Forelimb muscle (tissue), 1 donor: ENCODE measurements at regions not wholly inside any gene's neighbourhood (a gene's known extent, or its start where the extent isn't known, plus 50 kb on each side); places are given as distances from the start of the nearest gene placed in this dataset.
"Not testable (repeated sequence)": the region's sequence is repeated elsewhere in the genome, so short reads cannot be mapped to it uniquely, and the experiment has no call there.

Experiments
- DNase-seq: peaks from one replicate; pipeline ENCODE4 v3.0.0-alpha.2; 2013; ENCODE audit warnings: low read depth

DNA sequence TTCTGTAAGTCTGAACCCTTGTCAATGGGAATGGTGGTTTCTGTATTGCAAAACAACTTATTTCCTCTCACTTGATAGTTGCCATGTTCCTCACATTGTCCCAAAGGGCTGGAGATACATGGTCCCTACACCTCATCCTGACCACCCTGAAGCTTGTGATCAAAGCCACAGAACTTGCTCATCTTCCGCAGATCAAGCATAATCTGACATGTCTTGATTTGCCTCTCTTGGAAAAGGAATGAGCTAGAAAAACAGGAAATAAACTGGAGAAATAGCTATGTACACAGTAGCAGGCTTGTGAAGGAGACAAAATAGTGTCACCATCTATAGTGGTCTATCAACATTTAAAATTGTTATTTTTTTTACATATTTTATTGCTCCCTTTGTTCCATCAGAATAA lies 871.9 kb upstream of the C9orf72 start:
- no peak for DNase-seq

DNA sequence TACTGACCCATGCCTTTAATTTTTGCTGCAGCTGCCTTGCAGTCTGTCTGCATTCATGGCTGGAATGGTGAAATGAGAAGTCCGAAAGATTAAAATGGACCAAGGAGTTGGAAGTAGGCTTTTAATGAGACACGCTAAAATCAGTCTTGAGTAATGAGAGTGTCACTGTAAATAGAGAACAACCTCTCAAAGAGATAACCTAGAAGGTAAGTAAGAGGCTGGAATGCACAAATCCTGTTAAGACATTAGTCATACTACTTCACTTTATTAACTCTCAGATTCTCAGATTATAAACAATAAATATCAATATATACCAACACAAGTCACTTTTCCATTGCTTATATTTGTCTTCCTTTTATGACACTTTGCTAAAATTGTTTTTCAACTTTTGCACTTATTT lies 880.6 kb upstream of the C9orf72 start:
- DNase-seq, result no peak

DNA sequence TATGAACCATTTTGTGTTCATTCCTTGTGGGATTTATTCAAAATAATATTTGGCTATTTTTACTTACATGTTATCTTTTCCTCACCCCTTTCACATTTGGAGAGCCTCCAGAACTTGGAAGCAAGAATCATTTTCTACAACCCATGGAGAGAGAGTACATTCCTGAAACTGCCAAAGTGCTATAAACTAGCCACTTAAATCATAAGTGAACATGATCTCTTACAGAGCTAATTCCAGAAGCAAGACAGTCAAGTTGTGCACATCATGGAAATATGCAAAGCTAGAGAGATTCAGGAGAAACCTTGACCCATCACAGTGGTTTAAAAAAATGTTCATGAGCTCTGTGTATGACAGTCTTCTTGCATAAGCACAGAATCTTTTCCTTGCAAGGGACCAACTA lies 883.6 kb upstream of the C9orf72 start:
- DNase-seq, result no peak

DNA sequence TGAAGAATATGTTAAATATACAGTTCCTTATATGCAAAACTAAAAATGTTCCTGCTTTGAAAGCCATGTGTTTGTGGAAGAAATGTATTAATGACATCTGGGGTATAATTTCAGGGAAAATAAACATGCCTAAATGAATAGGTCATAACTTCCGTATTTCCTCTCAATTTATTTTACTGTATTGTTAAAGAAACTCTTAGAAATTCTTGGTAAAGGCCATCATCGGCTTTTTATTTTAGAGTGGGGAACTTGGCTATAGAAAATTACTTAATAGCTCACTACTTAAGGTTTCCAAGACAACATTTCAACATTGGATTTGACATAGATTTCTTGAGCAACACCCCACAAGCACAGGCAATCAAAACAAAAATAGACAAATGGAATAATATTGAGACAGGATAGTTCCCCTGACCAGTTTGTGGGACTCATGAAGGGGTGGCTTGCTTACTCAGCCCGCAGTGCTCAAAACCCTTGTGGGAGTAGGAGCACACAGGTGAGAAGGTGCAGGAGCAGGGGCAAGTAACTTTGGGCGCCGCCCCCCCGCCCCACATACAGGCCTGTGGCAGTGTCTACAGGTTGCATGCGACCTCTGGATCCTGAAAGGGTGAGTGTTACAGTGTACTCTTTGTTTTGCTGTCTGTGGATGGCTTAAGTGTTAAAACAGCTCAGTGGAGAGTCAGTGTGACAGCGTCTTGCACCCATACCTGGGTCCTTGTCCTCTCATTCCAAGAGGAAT lies 891.4 kb upstream of the C9orf72 start:
- no peak for DNase-seq

DNA sequence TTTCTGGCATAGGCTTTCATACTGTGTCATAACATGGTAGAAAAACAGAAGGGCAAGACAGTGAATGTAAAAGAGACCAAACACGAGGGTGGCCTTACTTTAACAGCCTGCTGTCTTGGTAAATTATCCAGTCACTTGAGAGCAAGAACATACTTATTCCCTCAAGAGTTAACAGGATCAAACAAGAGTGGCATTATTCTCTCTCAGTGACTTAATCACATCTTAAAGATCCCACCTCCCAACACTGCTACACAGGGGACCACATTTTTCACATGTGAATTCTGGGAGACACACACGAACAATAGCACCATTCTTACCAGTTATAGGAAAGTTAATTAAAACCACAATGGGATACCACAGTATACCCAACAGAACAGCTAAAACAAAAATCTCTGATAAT lies 898.0 kb upstream of the C9orf72 start:
- no peak for DNase-seq

DNA sequence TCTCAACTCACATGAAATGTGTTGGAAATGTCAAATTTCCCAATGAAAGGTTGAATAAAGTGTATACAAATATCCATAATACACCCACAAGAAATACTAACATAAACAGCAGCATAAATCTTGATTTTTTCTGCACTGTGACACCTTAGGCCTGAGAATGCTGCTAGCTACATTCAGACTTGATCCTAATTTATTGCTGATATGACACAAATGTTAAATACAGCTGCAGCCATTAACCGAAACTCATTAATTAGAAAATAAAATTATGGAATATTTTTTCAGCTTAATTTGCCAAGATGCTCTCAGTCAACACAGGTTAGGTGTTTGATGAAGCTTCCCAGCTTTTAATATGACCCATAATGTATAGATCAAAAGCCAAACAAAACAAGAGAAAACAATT lies 914.3 kb upstream of the C9orf72 start:
- DNase-seq, result no peak

DNA sequence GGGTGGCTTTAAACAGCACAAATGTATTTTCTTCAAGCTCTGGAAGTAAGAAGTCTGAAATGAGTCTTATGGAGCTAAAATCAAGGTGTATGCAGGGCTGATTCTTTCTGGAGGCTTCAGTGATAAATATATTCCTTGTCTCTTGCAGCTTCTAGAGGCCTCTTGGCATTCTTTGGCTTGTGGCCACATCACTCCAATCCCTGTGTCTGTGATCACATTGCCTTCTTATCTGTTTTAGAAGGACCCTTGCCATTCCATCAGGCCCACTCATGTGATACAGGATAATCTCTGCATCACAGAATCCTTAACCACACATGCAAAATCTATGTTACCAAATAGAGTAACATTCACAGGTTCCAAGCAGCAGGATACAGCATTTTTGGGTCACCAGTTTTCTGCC lies 917.8 kb upstream of the C9orf72 start:
- no peak for DNase-seq

DNA sequence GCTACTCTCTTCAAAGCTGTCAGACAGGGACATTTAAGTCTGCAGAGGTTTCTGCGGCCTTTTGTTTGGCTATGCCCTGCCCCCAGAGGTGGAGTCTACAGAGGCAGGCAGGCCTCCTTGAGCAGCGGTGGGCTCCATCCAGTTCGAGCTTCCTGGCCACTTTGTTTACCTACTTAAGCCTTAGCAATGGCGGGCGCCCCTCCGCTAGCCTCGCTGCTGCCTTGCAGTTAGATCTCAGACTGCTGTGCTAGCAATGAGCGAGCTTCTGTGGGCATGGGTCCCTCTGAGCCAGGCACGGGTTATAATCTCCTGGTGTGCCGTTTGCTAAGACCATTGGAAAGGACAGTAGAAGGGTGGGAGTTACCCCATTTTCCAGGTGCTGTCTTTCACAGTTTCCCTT lies 924.9 kb upstream of the C9orf72 start:
- DNase-seq, result not testable (repeated sequence)

DNA sequence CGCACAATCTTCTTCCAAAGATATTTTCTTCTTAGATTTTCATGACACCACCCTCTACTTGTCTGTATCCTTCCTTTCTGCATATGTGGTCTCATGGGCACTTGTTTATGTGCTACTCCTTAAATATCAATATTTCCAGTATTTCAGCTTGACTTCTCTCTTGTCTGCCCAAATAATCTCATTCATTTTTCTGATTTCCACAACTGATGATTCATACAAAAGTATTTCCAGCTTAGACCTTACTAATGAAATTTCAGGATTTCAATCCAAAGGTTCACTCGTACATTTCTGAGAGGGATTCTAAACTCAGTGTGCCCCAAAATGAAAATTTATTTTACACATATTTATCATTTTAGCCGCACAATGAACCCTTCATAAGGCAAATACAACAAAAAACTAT lies 928.9 kb upstream of the C9orf72 start:
- DNase-seq, result no peak

DNA sequence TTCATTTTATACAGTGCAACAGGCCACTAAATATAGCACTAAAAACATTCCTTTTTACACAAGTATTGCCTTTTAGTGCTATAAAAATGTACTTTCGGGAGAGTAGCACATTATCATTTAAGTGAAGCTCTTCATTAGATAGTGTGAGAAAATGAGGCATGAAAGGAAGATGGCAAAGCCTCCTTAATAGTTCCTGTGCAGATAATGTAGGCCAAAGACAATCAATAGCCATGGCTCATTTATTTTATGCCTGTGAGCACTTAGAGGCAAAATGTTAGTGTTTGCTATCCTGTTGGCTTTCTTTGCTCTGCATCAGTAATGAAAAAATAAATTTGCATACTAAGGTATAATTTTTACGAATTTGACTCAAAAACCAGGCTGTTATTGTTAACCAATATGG lies 929.5 kb upstream of the C9orf72 start:
- DNase-seq, result no peak

DNA sequence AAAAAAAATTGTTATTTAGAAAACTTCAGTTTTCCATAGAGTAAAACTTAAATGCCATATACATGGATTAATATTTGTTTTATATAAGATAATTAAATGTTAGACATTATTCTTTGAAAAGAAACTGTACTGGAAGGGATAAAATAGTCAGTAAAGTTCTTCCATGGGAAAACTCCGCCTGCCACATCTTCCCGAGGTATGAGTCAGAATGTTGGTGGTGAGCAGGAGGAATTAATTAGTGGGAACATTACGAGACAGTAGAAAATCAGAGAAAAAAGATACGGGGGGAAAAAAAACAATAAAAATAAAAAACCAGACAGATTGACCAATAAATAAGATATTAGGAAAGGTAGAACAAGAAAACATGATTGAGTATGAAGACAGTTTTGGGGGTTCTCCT lies 930.3 kb upstream of the C9orf72 start:
- no peak for DNase-seq

DNA sequence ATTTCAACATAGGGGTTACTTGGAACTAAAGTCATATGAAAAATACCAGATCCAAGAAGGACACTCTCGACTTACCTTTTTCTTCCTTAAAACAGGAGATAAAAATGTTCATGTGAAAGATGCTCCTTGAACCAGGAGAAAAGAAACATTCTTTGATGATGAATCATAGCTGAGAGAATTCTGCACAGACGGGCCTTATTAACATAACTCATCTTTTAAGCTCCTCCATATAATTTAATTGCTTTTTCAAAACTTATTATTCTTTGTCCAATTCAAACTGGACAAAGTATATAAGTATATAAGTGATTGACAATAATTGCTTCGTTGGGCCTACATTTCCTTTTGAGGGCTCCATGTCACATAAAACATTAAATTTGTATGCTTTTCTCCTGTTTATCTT lies 945.2 kb upstream of the C9orf72 start:
- DNase-seq, result no peak

DNA sequence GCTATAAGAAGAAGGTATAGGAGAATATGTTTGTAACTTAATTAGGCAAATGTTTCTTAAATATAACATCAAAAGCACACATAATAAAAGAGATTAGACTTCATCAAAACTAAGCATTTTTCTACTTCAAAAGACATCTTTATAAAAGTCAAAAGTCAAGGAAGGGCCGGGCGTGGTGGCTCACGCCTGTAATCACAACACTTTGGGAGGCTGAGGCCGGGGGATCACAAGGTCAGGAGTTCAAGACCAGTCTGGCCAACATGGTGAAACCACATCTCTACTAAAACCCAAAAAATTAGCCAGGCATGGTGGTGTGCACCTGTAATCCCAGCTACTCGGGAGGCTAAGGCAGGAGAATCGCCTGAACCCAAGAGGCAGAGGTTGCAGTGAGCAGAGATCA lies 951.0 kb upstream of the C9orf72 start:
- DNase-seq, result not testable (repeated sequence)

DNA sequence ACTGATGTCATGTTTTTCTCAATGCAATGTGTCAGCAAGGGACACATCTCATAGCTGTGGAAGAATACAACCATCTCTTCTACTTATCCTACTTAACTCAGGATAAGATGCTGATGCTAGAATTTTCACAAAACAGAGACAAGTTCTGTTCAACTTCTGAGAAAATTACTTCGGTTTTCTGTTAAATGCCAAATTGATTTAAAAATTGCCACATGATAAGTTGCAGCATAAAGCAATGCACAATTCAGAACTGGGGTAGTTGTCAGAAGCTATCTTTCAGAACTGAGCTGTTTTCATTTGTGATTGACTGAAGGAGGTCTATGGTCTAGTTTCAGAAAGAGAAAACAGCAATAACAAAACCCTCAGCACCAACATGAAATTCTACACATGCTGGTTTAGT lies 954.8 kb upstream of the C9orf72 start:
- DNase-seq, result no peak

DNA sequence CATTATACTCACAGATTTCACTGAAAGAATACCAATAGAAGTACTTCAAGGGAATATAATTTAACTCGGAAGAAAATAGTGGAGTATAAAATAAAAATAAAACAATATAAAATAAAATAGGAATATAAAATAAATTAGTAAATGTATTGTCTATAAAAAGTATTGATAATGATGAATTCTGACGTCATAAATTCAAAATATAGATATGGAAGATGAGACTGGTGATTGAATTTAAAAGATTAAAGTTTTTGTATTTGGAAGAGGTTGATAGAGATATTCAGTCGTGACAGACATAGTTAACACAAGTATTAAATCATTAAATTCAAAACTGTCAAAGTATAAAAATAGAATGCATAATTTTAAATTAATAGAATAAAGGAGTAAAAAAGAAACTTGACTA lies 964.9 kb upstream of the C9orf72 start:
- no peak for DNase-seq

DNA sequence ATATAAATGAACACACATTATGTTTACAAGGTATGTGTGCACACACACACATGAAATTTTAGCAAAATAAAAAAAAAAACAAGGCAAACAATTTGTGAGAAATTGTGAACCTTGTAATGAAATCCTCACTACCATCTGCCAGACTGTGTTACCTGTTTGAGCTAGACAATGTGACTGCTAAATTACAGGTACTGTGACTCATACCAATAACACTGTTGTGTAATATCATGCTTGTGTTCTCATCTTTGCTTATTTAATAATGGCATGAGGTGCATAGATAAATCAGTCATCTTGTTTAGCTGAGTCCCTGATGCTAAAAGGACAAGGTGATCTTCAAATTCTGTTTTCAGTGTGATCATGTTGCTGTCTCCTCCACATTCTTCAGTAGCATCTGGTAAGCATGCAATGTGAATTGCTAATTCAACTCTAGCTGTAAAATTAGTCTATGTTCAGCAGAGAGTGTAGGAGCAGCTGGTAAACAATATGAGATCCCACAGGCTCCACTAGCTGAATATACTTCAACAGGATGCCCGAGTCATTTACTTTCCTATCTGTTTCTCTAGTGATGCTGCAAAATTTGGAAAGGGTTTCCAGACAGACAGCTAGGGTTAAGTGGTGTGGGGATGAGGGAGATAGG lies 966.3 kb upstream of the C9orf72 start:
- DNase-seq, result no peak

DNA sequence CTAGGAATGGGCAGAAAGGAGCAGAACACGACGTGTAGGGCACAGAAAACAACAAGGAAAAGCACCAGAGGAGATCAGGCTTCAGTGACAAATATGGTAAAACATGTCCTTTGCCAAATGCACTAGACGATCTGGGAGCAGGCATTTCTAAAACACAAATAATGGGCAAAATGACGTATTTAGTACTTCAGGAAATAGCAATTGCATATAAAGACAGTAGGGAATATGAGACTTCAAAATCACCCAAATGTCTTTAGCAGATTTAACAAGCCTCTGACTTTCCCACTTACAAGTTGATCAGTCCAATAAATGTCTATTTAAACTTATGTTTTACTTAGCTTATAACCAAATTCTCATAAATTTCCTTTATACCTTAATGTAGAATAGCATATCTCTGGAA lies 969.6 kb upstream of the C9orf72 start:
- DNase-seq, result no peak

DNA sequence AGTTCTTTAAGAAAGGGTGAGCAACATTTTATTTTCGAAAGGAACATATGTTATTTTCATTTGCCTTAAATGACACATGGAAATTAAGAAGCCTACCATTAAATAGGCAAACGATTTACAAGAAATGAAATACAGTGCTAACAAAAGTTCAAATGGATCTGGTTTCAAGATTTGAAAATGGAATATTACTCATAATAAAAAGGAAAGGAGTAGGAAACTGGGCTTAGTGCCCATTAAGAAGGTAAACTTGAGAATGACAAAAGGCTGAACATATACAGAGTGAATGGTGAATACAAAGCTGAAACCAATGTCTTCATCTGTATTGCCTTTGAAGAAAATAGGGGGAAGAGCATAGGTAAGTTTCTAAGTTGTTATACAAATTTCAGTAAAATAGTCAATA lies 974.2 kb upstream of the C9orf72 start:
- peak; percentile 17 for DNase-seq

DNA sequence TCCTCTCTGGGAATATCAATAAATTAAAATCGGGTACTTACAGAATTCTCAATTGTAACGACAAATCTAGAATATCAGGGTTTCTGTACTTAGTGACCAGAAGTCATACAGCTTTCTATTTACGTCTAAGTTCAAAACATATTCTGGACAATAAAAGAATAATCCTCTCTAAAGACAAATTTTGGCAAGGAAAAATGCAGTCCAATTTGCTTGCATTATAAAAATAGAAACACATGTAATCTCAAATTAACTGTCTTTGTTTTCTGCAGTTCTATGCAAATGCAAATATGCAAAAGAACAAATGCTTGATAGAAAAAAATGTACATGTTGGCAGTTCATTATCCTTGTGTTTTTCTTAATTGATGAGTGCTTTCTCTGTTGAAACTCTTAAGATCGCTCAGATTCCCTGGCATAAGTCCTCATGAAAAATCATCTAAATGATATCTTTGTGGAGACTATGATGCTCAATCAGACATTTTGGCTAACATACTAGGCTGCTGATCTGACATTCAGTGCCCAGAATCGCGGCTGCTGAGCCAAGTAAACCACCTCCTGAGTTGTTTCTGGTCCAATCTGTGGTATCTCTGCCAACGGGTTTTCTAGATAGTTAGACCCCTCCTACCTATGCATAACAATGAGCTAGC lies 990.1 kb upstream of the C9orf72 start:
- DNase-seq, result no peak

DNA sequence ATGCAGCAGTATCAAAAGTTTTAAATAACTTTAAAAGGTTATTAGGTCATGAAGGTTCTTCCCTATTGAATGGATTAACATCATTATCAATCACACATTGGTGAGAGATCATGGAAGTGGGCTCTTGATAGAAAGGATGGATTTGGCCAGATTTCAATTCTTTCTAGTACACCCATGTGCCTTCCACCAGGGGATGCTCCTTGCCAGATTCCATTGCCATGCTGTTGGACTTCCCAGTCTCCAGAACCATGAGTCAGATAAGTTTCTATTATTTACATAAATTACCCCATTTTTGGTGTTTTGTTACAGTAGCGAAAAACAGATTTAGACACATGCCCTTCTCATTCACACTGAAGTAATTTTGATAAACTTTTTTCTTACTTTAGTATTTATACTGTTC lies 1010.6 kb upstream of the C9orf72 start:
- DNase-seq, result no peak

DNA sequence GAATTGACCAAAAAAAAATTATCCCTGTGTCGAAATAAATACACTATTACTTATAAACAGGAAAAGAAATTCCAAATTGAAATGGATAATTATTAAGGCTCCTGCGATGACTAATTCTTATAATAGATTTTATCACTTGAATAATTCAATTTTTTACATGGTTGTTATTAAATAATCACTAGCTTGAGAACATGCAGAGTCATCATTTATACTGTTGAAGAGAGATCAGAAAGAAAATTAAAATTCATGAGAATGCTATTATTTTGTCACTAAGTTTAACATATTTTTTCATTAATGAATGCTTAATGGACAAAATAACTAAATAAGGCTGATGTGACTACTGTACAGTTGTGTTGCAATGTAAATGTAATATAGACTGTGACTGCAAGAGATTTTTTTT lies 1011.3 kb upstream of the C9orf72 start:
- DNase-seq, result no peak

DNA sequence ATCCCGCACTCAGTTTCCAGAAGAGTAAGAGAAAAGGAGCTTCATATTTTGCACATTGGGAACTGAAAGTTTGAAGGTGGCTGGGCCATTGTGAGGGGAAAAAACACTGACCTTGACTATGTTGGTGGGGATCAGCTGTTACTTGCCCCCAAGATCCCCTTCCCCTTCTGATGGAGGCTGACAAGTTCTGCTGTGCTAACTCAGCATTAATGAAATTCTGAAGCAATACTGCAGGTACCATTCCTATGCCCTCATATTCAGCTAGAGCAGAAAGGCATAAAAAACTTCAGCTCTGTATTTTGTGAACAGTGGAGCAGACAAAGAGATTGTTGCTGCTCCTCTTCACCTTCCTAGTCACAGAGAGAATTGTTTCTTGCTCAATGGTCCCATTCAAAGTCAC lies 1013.8 kb upstream of the C9orf72 start:
- DNase-seq, result no peak

DNA sequence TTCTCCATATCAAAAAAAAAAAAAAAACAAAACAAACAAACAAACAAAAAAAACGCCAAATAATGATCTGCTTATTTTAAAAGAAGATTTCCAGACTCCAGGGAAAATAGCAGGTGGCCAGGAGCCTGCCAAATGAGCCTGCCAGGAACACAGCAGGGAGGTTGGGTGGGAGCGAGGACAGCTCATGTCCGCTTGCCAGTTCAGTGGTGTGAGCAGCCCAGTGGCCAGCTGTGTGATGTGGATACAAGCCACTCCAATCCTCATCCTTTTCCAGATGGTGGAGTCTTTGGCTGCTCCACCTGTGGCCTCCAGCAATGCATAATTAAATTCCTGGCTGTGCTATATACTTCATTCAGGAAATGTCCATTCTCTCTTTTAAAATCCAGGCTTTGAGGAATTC lies 1025.1 kb upstream of the C9orf72 start:
- peak; percentile 26 for DNase-seq
